GM12891 (cell line): ENCODE measurements at regions not wholly inside any gene's neighbourhood (a gene's known extent, or its start where the extent isn't known, plus 50 kb on each side); places are given as distances from the start of the nearest gene placed in this dataset.

Source experiments
- POLR2A ChIP-seq: IDR thresholded peaks from 2 replicates; pipeline ENCODE4 v1.6.1; 2011; ENCODE audit warnings: low read depth, low read length, control low read depth
- POLR2AphosphoS5 ChIP-seq: IDR thresholded peaks from 2 replicates; pipeline ENCODE4 v1.6.1; 2011; ENCODE audit warnings: low read depth, low read length, control low read depth
- POU2F2 ChIP-seq: IDR thresholded peaks from 2 replicates; pipeline ENCODE4 v1.6.1; 2011; ENCODE audit warnings: low read depth, mild to moderate bottlenecking, control low read depth, low read length, moderate library complexity
- TAF1 ChIP-seq: IDR thresholded peaks from 2 replicates; pipeline ENCODE4 v1.6.1; 2011; ENCODE audit warnings: low read depth, low read length, control low read depth

- TF ChIP-seq POLR2AphosphoS5 = no peak
- no peak for TF ChIP-seq TAF1
- no peak for TF ChIP-seq POLR2A
- TF ChIP-seq POU2F2 = no peak
Measured at GRCh38 chr12:75578546-75578945, 67.1 kb upstream of the KRR1 start.
